ENCODE measurements at regions not wholly inside any gene's neighbourhood (a gene's known extent, or its start where the extent isn't known, plus 50 kb on each side); places are given as distances from the start of the nearest gene placed in this dataset.
"Not testable (repeated sequence)": the region's sequence is repeated elsewhere in the genome, so short reads cannot be mapped to it uniquely, and the experiment has no call there.

GRCh38 chr6:27674882-27675281 lies 202.0 kb upstream of the ZNF184 start:
- no peak for DNase-seq (ENCODE audit: low spot score)

GRCh38 chr6:27672113-27672799 lies 199.4 kb upstream of the ZNF184 start:
- DNase-seq (ENCODE audit: low spot score): peak; percentile 17

GRCh38 chr6:27669624-27670301 lies 196.9 kb upstream of the ZNF184 start:
- DNase-seq (ENCODE audit: low spot score): no peak

- DNase-seq (ENCODE audit: low spot score): no peak
Observed at GRCh38 chr6:27669295-27669623, 196.4 kb upstream of the ZNF184 start.

- DNase-seq (ENCODE audit: low spot score): peak; percentile 16
Observed at GRCh38 chr6:27668442-27669294, 195.8 kb upstream of the ZNF184 start.

- no peak for DNase-seq (ENCODE audit: low spot score)
Observed at GRCh38 chr6:27667657-27668441, 194.9 kb upstream of the ZNF184 start.

- DNase-seq (ENCODE audit: low spot score): no peak
Observed at GRCh38 chr6:27667016-27667656, 194.2 kb upstream of the ZNF184 start.

- DNase-seq (ENCODE audit: low spot score): no peak
Observed at GRCh38 chr6:27662769-27663168, 189.9 kb upstream of the ZNF184 start.

- not testable (repeated sequence) for DNase-seq (ENCODE audit: low spot score)
Observed at GRCh38 chr6:27662212-27662611, 189.3 kb upstream of the ZNF184 start.

- DNase-seq (ENCODE audit: low spot score): not testable (repeated sequence)
Observed at GRCh38 chr6:27653143-27653825, 180.4 kb upstream of the ZNF184 start.

- DNase-seq (ENCODE audit: low spot score): no peak
Observed at GRCh38 chr6:27651371-27651732, 178.4 kb upstream of the ZNF184 start.

GRCh38 chr6:27650620-27651370 lies 177.9 kb upstream of the ZNF184 start:
- DNase-seq (ENCODE audit: low spot score): no peak

- no peak for DNase-seq (ENCODE audit: low spot score)
Observed at GRCh38 chr6:27644528-27644927, 171.6 kb upstream of the ZNF184 start.

GRCh38 chr6:27642744-27643456 lies 170.0 kb upstream of the ZNF184 start:
- no peak for DNase-seq (ENCODE audit: low spot score)

GRCh38 chr6:27635886-27636285 lies 163.0 kb upstream of the ZNF184 start:
- not testable (repeated sequence) for DNase-seq (ENCODE audit: low spot score)

- not testable (repeated sequence) for DNase-seq (ENCODE audit: low spot score)
Observed at GRCh38 chr6:27633221-27633688, 160.3 kb upstream of the ZNF184 start.

GRCh38 chr6:27631609-27631916 lies 158.7 kb upstream of the ZNF184 start:
- DNase-seq (ENCODE audit: low spot score): no peak

GRCh38 chr6:27630727-27631608 lies 158.1 kb upstream of the ZNF184 start:
- DNase-seq (ENCODE audit: low spot score): no peak

Measured in CD4-positive, alpha-beta T cell treated with Interleukin-15 for 4 hours (primary cell).